Astrocyte of the hippocampus (primary cell): ENCODE measurements at regions not wholly inside any gene's neighbourhood (a gene's known extent, or its start where the extent isn't known, plus 50 kb on each side); places are given as distances from the start of the nearest gene placed in this dataset.
A peak's percentile ranks its signal among the peaks of the same experiment; 100 is the strongest.

Source experiments
- DNase-seq: peaks from one replicate; pipeline ENCODE4 v3.0.0; 2011; ENCODE audit warnings: low read depth, low spot score

GRCh38 chr4:186360551-186360950 is 94.6 kb downstream of the F11 start:
- DNase-seq = no peak

- DNase-seq = no peak
These were observed 85.7 kb downstream of the F11 start for GRCh38 chr4:186351668-186352194.

GRCh38 chr4:186348433-186348832 is 82.4 kb downstream of the F11 start:
- DNase-seq = no peak

DNA sequence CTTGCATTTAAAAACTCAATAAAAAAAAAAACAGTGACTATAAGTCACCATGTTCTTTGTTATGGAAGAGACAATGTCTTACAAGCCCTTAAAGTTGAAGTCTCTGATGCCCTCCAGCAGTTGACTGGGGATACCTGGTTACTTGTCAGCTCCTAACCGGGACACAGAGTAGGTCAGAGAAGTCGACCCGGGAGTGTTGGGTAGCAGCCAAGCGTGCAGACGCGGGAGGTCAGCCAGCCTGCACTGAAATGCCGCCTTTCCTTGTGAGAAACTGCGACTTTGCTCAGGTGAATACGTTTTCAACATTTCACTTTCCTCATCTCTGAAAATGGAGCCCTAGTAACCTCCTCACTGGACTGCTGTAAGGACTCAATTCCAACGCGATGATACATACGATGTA is 81.8 kb downstream of the F11 start:
- no peak for DNase-seq

- no peak for DNase-seq
These were observed 79.2 kb downstream of the F11 start for GRCh38 chr4:186345184-186345583.

DNA sequence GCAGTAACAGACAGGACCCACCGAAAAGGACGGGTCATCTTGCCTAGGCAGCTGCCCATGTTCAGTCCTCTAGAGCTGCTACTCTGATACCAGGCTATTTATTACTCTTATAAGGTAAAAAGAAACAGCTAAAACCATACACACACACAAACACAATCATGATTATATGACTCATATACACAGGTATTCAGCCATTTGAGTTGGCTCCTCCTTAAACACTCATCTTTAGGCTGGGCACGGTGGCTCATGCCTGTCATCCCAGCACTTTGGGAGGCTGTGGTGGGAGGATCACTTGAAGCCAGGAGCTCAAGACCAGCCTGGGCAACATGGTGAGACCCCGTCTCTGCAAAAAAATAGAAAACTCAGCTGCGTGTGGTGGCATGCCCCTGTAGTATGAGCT is 76.6 kb downstream of the F11 start:
- DNase-seq = peak; percentile 40

DNA sequence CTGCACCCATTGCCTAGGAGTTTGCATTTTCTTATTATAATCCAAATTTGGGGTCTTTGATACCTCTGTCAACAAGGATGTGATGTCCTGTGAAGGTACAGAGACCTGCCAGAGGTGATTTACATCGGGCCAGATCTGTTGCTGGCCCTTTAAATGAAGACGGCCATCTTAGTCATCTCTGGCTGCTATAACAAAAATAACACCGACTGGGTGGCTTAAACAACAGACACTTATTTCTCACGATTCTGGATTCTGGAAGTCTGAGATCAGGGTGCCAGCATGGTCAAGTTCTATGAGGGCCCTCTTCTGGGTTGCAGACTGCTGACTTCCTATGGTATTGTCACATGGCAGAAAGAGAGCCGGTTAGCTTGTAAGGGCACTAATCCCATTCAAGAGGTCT is 75.7 kb downstream of the F11 start:
- DNase-seq = no peak
